CD14-positive monocyte (primary cell): ENCODE measurements at regions not wholly inside any gene's neighbourhood (a gene's known extent, or its start where the extent isn't known, plus 50 kb on each side); places are given as distances from the start of the nearest gene placed in this dataset.
"Not testable (repeated sequence)": the region's sequence is repeated elsewhere in the genome, so short reads cannot be mapped to it uniquely, and the experiment has no call there.

Experiments
- DNase-seq, 3 donors: peaks; one replicate each; pipeline ENCODE4 v3.0.0-alpha.2; 2011 to 2022
- H2AFZ ChIP-seq: 2 replicates; pipeline ENCODE4 v1.6.0; 2012; ENCODE audit warnings: mild to moderate bottlenecking, low read depth, low read length, inconsistent platforms; ENCODE audit not compliant: insufficient read depth, poor library complexity, severe bottlenecking
- H3K27ac ChIP-seq, 2 donors: 1 replicate in 1 of 2; 2 replicates in 1 of 2; pipeline ENCODE4 v1.5.1; 2012 to 2013; ENCODE audit warnings: low read length in 2 of 2, control low read depth in 1 of 2, inconsistent platforms in 1 of 2, low read depth in 1 of 2, mild to moderate bottlenecking in 1 of 2
- H3K27me3 ChIP-seq, 2 donors: one replicate each; pipeline versions ENCODE4 v1.6.0 to v1.6.1; 2011 to 2013; ENCODE audit warnings: low read length in 2 of 2; ENCODE audit not compliant: control insufficient read depth in 2 of 2, insufficient read depth in 2 of 2
- H3K36me3 ChIP-seq, 2 donors: replicated peaks in 1 of 2; 1 replicate in 1 of 2; 2 replicates in 1 of 2; pipeline versions ENCODE4 v1.5.1 to v1.6.1; 2012 to 2013; ENCODE audit warnings: low read length in 2 of 2, control low read depth in 1 of 2, inconsistent platforms in 1 of 2, mild to moderate bottlenecking in 1 of 2; ENCODE audit not compliant: insufficient read depth in 2 of 2, control insufficient read depth in 1 of 2
- H3K4me1 ChIP-seq, 2 donors: 1 replicate in 1 of 2; 2 replicates in 1 of 2; pipeline versions ENCODE4 v1.5.1 to v1.6.1; 2012 to 2013; ENCODE audit warnings: low read length in 2 of 2, control low read depth in 1 of 2, inconsistent platforms in 1 of 2, mild to moderate bottlenecking in 1 of 2, moderate library complexity in 1 of 2; ENCODE audit not compliant: insufficient read depth in 2 of 2, control insufficient read depth in 1 of 2
- H3K4me2 ChIP-seq: replicated peaks from 2 replicates; pipeline ENCODE3; 2012; ENCODE audit warnings: low read length, moderate library complexity, mild to moderate bottlenecking; ENCODE audit not compliant: poor library complexity, severe bottlenecking; ENCODE audit errors: extremely low read depth
- H3K4me3 ChIP-seq, 3 experiments: fragments of 200-600 bp in 1 of 3; sonication (generic) in 1 of 3; replicated peaks in 1 of 3; 1 replicate in 2 of 3; 2 replicates in 1 of 3; pipeline ENCODE4 v1.5.1; 2011 to 2013; ENCODE audit warnings: low read length in 3 of 3, mild to moderate bottlenecking in 3 of 3, control low read depth in 2 of 3, low read depth in 2 of 3, inconsistent platforms in 1 of 3, moderate library complexity in 1 of 3
- H3K79me2 ChIP-seq: 2 replicates; pipeline ENCODE4 v1.6.0; 2012; ENCODE audit warnings: mild to moderate bottlenecking, control low read depth, inconsistent platforms, low read length, moderate library complexity; ENCODE audit not compliant: insufficient read depth
- H3K9ac ChIP-seq: 2 replicates; pipeline ENCODE4 v1.6.0; 2017; ENCODE audit warnings: low read length, mild to moderate bottlenecking; ENCODE audit not compliant: insufficient read depth, poor library complexity, severe bottlenecking
- H3K9me3 ChIP-seq, 2 donors: replicated peaks in 1 of 2; 1 replicate in 1 of 2; 2 replicates in 1 of 2; pipeline versions ENCODE4 v1.5.1 to v1.6.1; 2012 to 2013; ENCODE audit warnings: low read length in 2 of 2, control low read depth in 1 of 2; ENCODE audit not compliant: control insufficient read depth in 1 of 2, insufficient read depth in 1 of 2
- H4K20me1 ChIP-seq: 2 replicates; pipeline ENCODE4 v1.6.0; 2012; ENCODE audit warnings: mild to moderate bottlenecking, low read length, control low read depth, moderate library complexity; ENCODE audit not compliant: insufficient read depth
- H3K27ac Mint-ChIP-seq, 7 donors: one replicate each; pipeline ENCODE4 v1.8.0; 2020; ENCODE audit warnings: mild to moderate bottlenecking in 7 of 7, mixed read lengths in 7 of 7, moderate library complexity in 6 of 7, inconsistent platforms in 2 of 7
- H3K27me3 Mint-ChIP-seq, 3 donors: one replicate each; pipeline ENCODE4 v1.8.0; 2021 to 2022; ENCODE audit warnings: low read depth in 3 of 3, mild to moderate bottlenecking in 3 of 3, mixed read lengths in 3 of 3, moderate library complexity in 3 of 3, inconsistent platforms in 1 of 3
- H3K36me3 Mint-ChIP-seq, 2 donors: one replicate each; pipeline ENCODE4 v1.8.0; 2020; ENCODE audit warnings: mixed read lengths in 2 of 2, inconsistent platforms in 1 of 2, mild to moderate bottlenecking in 1 of 2
- H3K4me1 Mint-ChIP-seq: one replicate; pipeline ENCODE4 v1.8.0; 2020; ENCODE audit warnings: mild to moderate bottlenecking, mixed read lengths
- H3K4me3 Mint-ChIP-seq, 2 donors: one replicate each; pipeline ENCODE4 v1.8.0; 2020; ENCODE audit warnings: mild to moderate bottlenecking in 2 of 2, mixed read lengths in 2 of 2, moderate library complexity in 1 of 2
- H3K9me3 Mint-ChIP-seq, 7 donors: one replicate each; pipeline ENCODE4 v1.8.0; 2020 to 2022; ENCODE audit warnings: mixed read lengths in 7 of 7, mild to moderate bottlenecking in 6 of 7, moderate library complexity in 6 of 7, inconsistent platforms in 2 of 7
- WGBS: methylation state at CpG from one replicate; pipeline ENCODE4 v1.1.5; 2013; ENCODE audit warnings: missing lambda C conversion rate; ENCODE audit not compliant: insufficient coverage; 5-methylcytosine and 5-hydroxymethylcytosine counted together
- intact Hi-C, 2 donors: fragments of 100-400 bp; cut with micrococcal nuclease; formaldehyde crosslinking; loops; one replicate each; pipeline versions ENCODE4 v1.15.0 to v1.15.1; 2023

- H4K20me1 ChIP-seq, H3K79me2 ChIP-seq, H3K36me3 ChIP-seq, H3K9me3 Mint-ChIP-seq, intact Hi-C loops, H3K9ac ChIP-seq, H3K36me3 Mint-ChIP-seq, H3K27me3 ChIP-seq, H3K9me3 ChIP-seq, H3K4me3 ChIP-seq, H3K4me3 Mint-ChIP-seq, H3K27ac ChIP-seq, H3K4me1 Mint-ChIP-seq, H2AFZ ChIP-seq, H3K4me1 ChIP-seq, H3K27ac Mint-ChIP-seq, H3K4me2 ChIP-seq, H3K27me3 Mint-ChIP-seq: not testable (repeated sequence)
- peak in 1 of 3 donors; percentile 1 for DNase-seq
- no CpG with 5 or more reads among the region's 47 CpGs for WGBS
Observed at GRCh38 chr15:21344960-21345359, 95.3 kb downstream of the POTEB3 start.

- H3K4me2 ChIP-seq, H3K79me2 ChIP-seq, DNase-seq, H3K27ac ChIP-seq, H3K4me1 ChIP-seq, H3K4me1 Mint-ChIP-seq, H3K27me3 ChIP-seq, H3K36me3 ChIP-seq, H3K9me3 Mint-ChIP-seq, H3K36me3 Mint-ChIP-seq, H3K27me3 Mint-ChIP-seq, H3K9me3 ChIP-seq, H3K27ac Mint-ChIP-seq, H3K4me3 Mint-ChIP-seq, H4K20me1 ChIP-seq, H2AFZ ChIP-seq, intact Hi-C loops, H3K4me3 ChIP-seq, H3K9ac ChIP-seq: not testable (repeated sequence)
- no CpG with 5 or more reads among the region's 41 CpGs for WGBS
Observed at GRCh38 chr15:21344500-21344899, 95.8 kb downstream of the POTEB3 start.

GRCh38 chr15:21337028-21337427 is 103.3 kb downstream of the POTEB3 start:
- DNase-seq, H4K20me1 ChIP-seq, H3K4me3 ChIP-seq, H3K27me3 Mint-ChIP-seq, H3K36me3 Mint-ChIP-seq, intact Hi-C loops, H3K9me3 Mint-ChIP-seq, H3K9me3 ChIP-seq, H3K27ac ChIP-seq, H3K4me3 Mint-ChIP-seq, H3K9ac ChIP-seq, H3K27me3 ChIP-seq, H3K79me2 ChIP-seq, H3K4me1 Mint-ChIP-seq, H3K4me2 ChIP-seq, H2AFZ ChIP-seq, H3K27ac Mint-ChIP-seq, H3K4me1 ChIP-seq, H3K36me3 ChIP-seq: not testable (repeated sequence)
- no CpG with 5 or more reads among the region's 2 CpGs for WGBS

DNA sequence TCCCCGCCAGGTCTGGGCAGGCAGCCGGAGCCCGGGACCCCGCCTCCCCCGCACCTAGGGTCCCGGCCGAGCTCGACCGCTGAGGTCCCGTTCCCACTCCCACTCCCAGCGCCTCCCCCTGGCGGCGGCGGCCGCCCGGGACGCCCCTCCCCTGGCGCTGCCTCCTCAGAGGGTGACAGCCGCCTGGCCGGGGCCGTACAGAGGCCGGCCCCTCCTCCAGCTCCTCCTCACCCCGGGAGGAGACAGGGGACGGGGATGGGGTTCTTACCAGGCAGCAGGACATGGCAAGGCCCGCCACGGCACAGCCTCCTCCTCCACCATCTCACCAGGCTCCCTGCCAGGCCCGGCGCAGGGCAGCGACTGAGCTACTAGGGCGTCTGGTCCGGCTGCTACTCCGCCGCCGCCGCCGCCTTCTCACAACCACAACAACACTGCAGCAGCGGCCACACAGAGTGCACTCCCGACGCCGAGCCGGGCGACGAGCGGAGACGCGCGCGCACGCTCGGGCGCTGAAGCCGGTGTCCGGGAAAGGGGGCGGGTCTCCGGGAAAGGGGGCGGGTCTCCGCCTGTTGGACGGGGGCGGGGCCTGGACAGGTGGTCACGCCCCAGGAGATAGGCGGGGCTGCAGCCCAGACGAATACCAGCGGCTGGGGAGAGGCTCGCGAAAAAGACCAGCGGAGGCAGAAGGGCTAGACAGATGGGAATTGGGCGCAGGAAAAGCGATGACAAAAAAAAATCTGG is 115.4 kb downstream of the POTEB3 start:
- H3K27me3 ChIP-seq, H2AFZ ChIP-seq, intact Hi-C loops, H3K9ac ChIP-seq, H3K4me2 ChIP-seq, H3K4me3 ChIP-seq, H3K79me2 ChIP-seq, H3K4me1 Mint-ChIP-seq, DNase-seq, H3K9me3 Mint-ChIP-seq, H3K36me3 Mint-ChIP-seq, H3K4me1 ChIP-seq, H3K9me3 ChIP-seq, H4K20me1 ChIP-seq, H3K36me3 ChIP-seq, H3K27me3 Mint-ChIP-seq, H3K27ac ChIP-seq: not testable (repeated sequence)
- WGBS = no CpG with 5 or more reads among the region's 68 CpGs
- H3K4me3 Mint-ChIP-seq = peak overlapping the region in 1 of 2 donors; percentile 51
- peak overlapping the region in 1 of 7 donors; percentile 49 for H3K27ac Mint-ChIP-seq
